Uterus (tissue), 3 donors: ENCODE measurements at regions not wholly inside any gene's neighbourhood (a gene's known extent, or its start where the extent isn't known, plus 50 kb on each side); places are given as distances from the start of the nearest gene placed in this dataset.
"Not testable (repeated sequence)": the region's sequence is repeated elsewhere in the genome, so short reads cannot be mapped to it uniquely, and the experiment has no call there.

Source experiments
- DNase-seq, 2 donors: peaks; one replicate each; pipeline ENCODE4 v3.0.0-alpha.2; 2019 to 2020
- H3K27ac ChIP-seq, 2 donors: fragments of 200-600 bp; sonication (generic); 1 replicate in 1 of 2; 2 replicates in 1 of 2; pipeline ENCODE4 v1.5.1; 2016 to 2018
- H3K27me3 ChIP-seq, 2 donors: fragments of 200-600 bp; sonication (generic); one replicate each; pipeline ENCODE4 v1.5.1; 2018 to 2019; ENCODE audit warnings: control low read depth in 1 of 2
- H3K36me3 ChIP-seq, 2 donors: fragments of 200-600 bp; sonication (generic); one replicate each; pipeline ENCODE4 v1.5.1; 2019; ENCODE audit warnings: control low read depth in 1 of 2
- H3K4me1 ChIP-seq, 2 donors: fragments of 200-600 bp; sonication (generic); one replicate each; pipeline ENCODE4 v1.5.1; 2018 to 2019; ENCODE audit warnings: control low read depth in 1 of 2
- H3K4me3 ChIP-seq, 2 donors: fragments of 200-600 bp; sonication (generic); 1 replicate in 1 of 2; 2 replicates in 1 of 2; pipeline ENCODE4 v1.5.1; 2018 to 2019; ENCODE audit warnings: mild to moderate bottlenecking in 1 of 2
- H3K9me3 ChIP-seq, 2 donors: fragments of 200-600 bp; sonication (generic); one replicate each; pipeline ENCODE4 v1.5.1; 2019; ENCODE audit warnings: control low read depth in 1 of 2
- CTCF ChIP-seq, 4 experiments: fragments of 200-600 bp in 2 of 4; fragments of 450-650 bp in 2 of 4; sonication (generic) in 2 of 4; IDR thresholded peaks; one replicate each; pipeline ENCODE4 v1.5.1; 2016 to 2019; ENCODE audit warnings: antibody characterized with exemption in 4 of 4, mild to moderate bottlenecking in 2 of 4, moderate library complexity in 1 of 4
- POLR2A ChIP-seq, 2 donors: fragments of 450-650 bp; IDR thresholded peaks; one replicate each; pipeline ENCODE4 v1.6.1; 2016; ENCODE audit warnings: antibody characterized with exemption in 2 of 2, mild to moderate bottlenecking in 1 of 2, moderate library complexity in 1 of 2
- intact Hi-C: fragments of 100-400 bp; cut with DNase I; formaldehyde crosslinking; loops from one replicate; pipeline ENCODE4 v1.15.1; 2023; ENCODE audit warnings: low total_unique reads
- donor health status: DM: yes; HTN: yes; CAD: no.

- H3K27ac ChIP-seq = peak overlapping the region; percentile 59 to 68
- no peak overlapping the region for H3K4me3 ChIP-seq
- intact Hi-C loops = no loop called here
- H3K27me3 ChIP-seq = no peaks in the 10 kb centered on the region
- H3K9me3 ChIP-seq = no peaks in the 10 kb centered on the region
- H3K36me3 ChIP-seq = no peaks in the 10 kb centered on the region
- H3K4me1 ChIP-seq = peaks cover under 1 to 5% of the 10 kb centered on the region in 2 donors
- no peak for DNase-seq
- no peak for TF ChIP-seq CTCF (IDR thresholded peaks at IDR 0.05)
- TF ChIP-seq POLR2A (IDR thresholded peaks at IDR 0.05) = no peak
These were observed 62.9 kb upstream of the ZNF217 start for GRCh38 chr20:53656293-53657202.

GRCh38 chr20:53655625-53656292 lies 62.1 kb upstream of the ZNF217 start:
- Histone ChIP-seq H3K36me3 (no peaks in the 10 kb centered on the region), H3K27me3 (no peaks in the 10 kb centered on the region), H3K4me1 (peaks cover 0 to 5% of the 10 kb centered on the region in 2 donors), H3K9me3 (no peaks in the 10 kb centered on the region), H3K4me3 (no peak overlapping the region), H3K27ac (peak overlapping the region; percentile 59 to 68)
- TF ChIP-seq POLR2A (IDR thresholded peaks at IDR 0.05) (no peak), CTCF (IDR thresholded peaks at IDR 0.05) (no peak)
- intact Hi-C loops = no loop called here
- DNase-seq = no peak

- Histone ChIP-seq H3K27me3 (no peaks in the 10 kb centered on the region), H3K27ac (peak overlapping the region; percentile 43 to 64), H3K4me1 (peaks cover 0 to under 1% of the 10 kb centered on the region in 2 donors), H3K36me3 (no peaks in the 10 kb centered on the region), H3K4me3 (no peak overlapping the region), H3K9me3 (no peaks in the 10 kb centered on the region)
- intact Hi-C loops = no loop called here
- TF ChIP-seq CTCF (IDR thresholded peaks at IDR 0.05) = no peak
- TF ChIP-seq POLR2A (IDR thresholded peaks at IDR 0.05) = no peak
- no peak for DNase-seq
These were observed 61.4 kb upstream of the ZNF217 start for GRCh38 chr20:53654932-53655624.

- H3K4me3 ChIP-seq, H3K36me3 ChIP-seq, intact Hi-C loops, H3K27me3 ChIP-seq, H3K4me1 ChIP-seq, H3K9me3 ChIP-seq, DNase-seq: not testable (repeated sequence)
- peak overlapping the region; percentile 43 to 64 for H3K27ac ChIP-seq
These were observed 60.9 kb upstream of the ZNF217 start for GRCh38 chr20:53654521-53654920.

GRCh38 chr20:53652859-53653517 lies 59.3 kb upstream of the ZNF217 start:
- Histone ChIP-seq H3K27ac (peak overlapping the region; percentile 46 to 61), H3K9me3 (no peaks in the 10 kb centered on the region), H3K4me3 (no peak overlapping the region), H3K27me3 (no peaks in the 10 kb centered on the region), H3K36me3 (no peaks in the 10 kb centered on the region), H3K4me1 (no peaks in the 10 kb centered on the region)
- intact Hi-C loops = no loop called here
- TF ChIP-seq CTCF (IDR thresholded peaks at IDR 0.05) = no peak
- no peak for TF ChIP-seq POLR2A (IDR thresholded peaks at IDR 0.05)
- DNase-seq = no peak
